Uterus (tissue), 2 donors: ENCODE measurements at regions not wholly inside any gene's neighbourhood (a gene's known extent, or its start where the extent isn't known, plus 50 kb on each side); places are given as distances from the start of the nearest gene placed in this dataset.

Experiments used
- POLR2A ChIP-seq, 2 donors: fragments of 450-650 bp; IDR thresholded peaks; one replicate each; pipeline ENCODE4 v1.6.1; 2016; ENCODE audit warnings: antibody characterized with exemption in 2 of 2, mild to moderate bottlenecking in 1 of 2, moderate library complexity in 1 of 2
- TF ChIP-seq, protein P1 (sequence below), 4 experiments: fragments of 200-600 bp in 2 of 4; fragments of 450-650 bp in 2 of 4; sonication (generic) in 2 of 4; IDR thresholded peaks; one replicate each; pipeline ENCODE4 v1.5.1; 2016 to 2019; ENCODE audit warnings: antibody characterized with exemption in 4 of 4, mild to moderate bottlenecking in 2 of 4, moderate library complexity in 1 of 4

DNA sequence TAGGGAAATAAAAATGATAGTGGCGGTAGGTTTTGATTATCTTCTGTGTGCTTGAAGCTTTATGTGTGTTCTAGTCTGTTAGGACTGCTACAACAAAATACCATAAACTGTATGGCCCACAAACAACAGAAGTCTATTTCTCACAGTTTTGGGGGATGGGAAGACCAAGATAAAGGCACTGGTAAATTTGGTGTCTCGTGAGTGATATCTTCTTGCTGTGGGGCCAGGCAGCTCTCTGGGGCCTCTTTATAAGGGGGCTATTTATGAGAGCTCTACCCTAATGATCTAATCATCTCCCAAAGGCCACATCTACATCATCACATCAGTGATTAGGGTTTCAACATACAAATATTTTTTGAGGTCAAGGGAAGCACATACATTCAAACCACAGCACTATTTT, 86.8 kb upstream of the SPHKAP start:
- TF ChIP-seq POLR2A (IDR thresholded peaks at IDR 0.05) = no peak
- TF ChIP-seq, protein P1, sequence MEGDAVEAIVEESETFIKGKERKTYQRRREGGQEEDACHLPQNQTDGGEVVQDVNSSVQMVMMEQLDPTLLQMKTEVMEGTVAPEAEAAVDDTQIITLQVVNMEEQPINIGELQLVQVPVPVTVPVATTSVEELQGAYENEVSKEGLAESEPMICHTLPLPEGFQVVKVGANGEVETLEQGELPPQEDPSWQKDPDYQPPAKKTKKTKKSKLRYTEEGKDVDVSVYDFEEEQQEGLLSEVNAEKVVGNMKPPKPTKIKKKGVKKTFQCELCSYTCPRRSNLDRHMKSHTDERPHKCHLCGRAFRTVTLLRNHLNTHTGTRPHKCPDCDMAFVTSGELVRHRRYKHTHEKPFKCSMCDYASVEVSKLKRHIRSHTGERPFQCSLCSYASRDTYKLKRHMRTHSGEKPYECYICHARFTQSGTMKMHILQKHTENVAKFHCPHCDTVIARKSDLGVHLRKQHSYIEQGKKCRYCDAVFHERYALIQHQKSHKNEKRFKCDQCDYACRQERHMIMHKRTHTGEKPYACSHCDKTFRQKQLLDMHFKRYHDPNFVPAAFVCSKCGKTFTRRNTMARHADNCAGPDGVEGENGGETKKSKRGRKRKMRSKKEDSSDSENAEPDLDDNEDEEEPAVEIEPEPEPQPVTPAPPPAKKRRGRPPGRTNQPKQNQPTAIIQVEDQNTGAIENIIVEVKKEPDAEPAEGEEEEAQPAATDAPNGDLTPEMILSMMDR (IDR thresholded peaks at IDR 0.05) = no peak
